ENCODE measurements at regions not wholly inside any gene's neighbourhood (a gene's known extent, or its start where the extent isn't known, plus 50 kb on each side); places are given as distances from the start of the nearest gene placed in this dataset. TPM values are rescaled to one million over a fixed set of nuclear protein-coding genes. Genes with fewer than 3 reads are reported as not detected.

- Mint-ChIP-seq H3K27ac (ENCODE audit: unreplicated experiment) (no peak overlapping the region), H3K9me3 (ENCODE audit: low read depth) (no peaks in the 10 kb centered on the region), H3K4me1 (ENCODE audit: low read depth) (peaks cover 4% of the 10 kb centered on the region), H3K27me3 (ENCODE audit: low read depth) (no peaks in the 10 kb centered on the region), H3K4me3 (ENCODE audit: unreplicated experiment) (no peak overlapping the region), H3K36me3 (ENCODE audit: low read depth) (no peaks in the 10 kb centered on the region)
- TF ChIP-seq CTCF (IDR thresholded peaks at IDR 0.05) = no peak
- no peak for DNase-seq (ENCODE audit: low spot score)
Measured at GRCh38 chr3:16122661-16123060, 51.8 kb upstream of the GALNT15 start.

GRCh38 chr3:16124636-16125035, 49.8 kb upstream of the GALNT15 start:
- no peaks in the 10 kb centered on the region for H3K27me3 Mint-ChIP-seq (ENCODE audit: low read depth)
- no peaks in the 10 kb centered on the region for H3K9me3 Mint-ChIP-seq (ENCODE audit: low read depth)
- no peak overlapping the region for H3K27ac Mint-ChIP-seq (ENCODE audit: unreplicated experiment)
- TF ChIP-seq CTCF (IDR thresholded peaks at IDR 0.05) = no peak
- H3K36me3 Mint-ChIP-seq (ENCODE audit: low read depth) = no peaks in the 10 kb centered on the region
- H3K4me3 Mint-ChIP-seq (ENCODE audit: unreplicated experiment) = no peak overlapping the region
- peaks cover 10% of the 10 kb centered on the region for H3K4me1 Mint-ChIP-seq (ENCODE audit: low read depth)
- DNase-seq (ENCODE audit: low spot score) = no peak

Small RNA genes lying in the stretch of these regions (microRNA-seq; reads per million reads assigned to microRNA genes)
- not detected for gene MIR563 (ENCODE audit: borderline number of aligned reads)

Data from chondrocyte (in vitro differentiated cells).